Activated naive CD4-positive, alpha-beta T cell treated with anti-CD3 and anti-CD28 coated beads, Interleukin-2, amount 10 ng/mL, durations not matched to agents 7 days and 5 days (primary cell): ENCODE measurements at regions not wholly inside any gene's neighbourhood (a gene's known extent, or its start where the extent isn't known, plus 50 kb on each side); places are given as distances from the start of the nearest gene placed in this dataset.
"Not testable (repeated sequence)": the region's sequence is repeated elsewhere in the genome, so short reads cannot be mapped to it uniquely, and the experiment has no call there.

Experiments
- CTCF ChIA-PET: fragments of 350-600 bp; sonication (Branson Sonifier 250); formaldehyde crosslinking; loops from one replicate; lab custom pipeline; 2021; ENCODE audit warnings: antibody characterized with exemption; lab: Charles Lee
- DNase-seq: peaks from one replicate; pipeline ENCODE4 v3.0.0-alpha.2; 2020
- H3K27ac Mint-ChIP-seq: one replicate; pipeline ENCODE4 v1.8.0; 2021; ENCODE audit warnings: mild to moderate bottlenecking, moderate library complexity, mixed read lengths
- H3K27me3 Mint-ChIP-seq: one replicate; pipeline ENCODE4 v1.8.0; 2021; ENCODE audit warnings: mild to moderate bottlenecking, mixed read lengths
- H3K36me3 Mint-ChIP-seq: one replicate; pipeline ENCODE4 v1.8.0; 2021; ENCODE audit warnings: mixed read lengths
- H3K4me1 Mint-ChIP-seq: one replicate; pipeline ENCODE4 v1.8.0; 2021; ENCODE audit warnings: mixed read lengths
- H3K4me3 Mint-ChIP-seq: one replicate; pipeline ENCODE4 v1.8.0; 2021; ENCODE audit warnings: mild to moderate bottlenecking, moderate library complexity, mixed read lengths
- H3K9me3 Mint-ChIP-seq: one replicate; pipeline ENCODE4 v1.8.0; 2021; ENCODE audit warnings: mixed read lengths

DNA sequence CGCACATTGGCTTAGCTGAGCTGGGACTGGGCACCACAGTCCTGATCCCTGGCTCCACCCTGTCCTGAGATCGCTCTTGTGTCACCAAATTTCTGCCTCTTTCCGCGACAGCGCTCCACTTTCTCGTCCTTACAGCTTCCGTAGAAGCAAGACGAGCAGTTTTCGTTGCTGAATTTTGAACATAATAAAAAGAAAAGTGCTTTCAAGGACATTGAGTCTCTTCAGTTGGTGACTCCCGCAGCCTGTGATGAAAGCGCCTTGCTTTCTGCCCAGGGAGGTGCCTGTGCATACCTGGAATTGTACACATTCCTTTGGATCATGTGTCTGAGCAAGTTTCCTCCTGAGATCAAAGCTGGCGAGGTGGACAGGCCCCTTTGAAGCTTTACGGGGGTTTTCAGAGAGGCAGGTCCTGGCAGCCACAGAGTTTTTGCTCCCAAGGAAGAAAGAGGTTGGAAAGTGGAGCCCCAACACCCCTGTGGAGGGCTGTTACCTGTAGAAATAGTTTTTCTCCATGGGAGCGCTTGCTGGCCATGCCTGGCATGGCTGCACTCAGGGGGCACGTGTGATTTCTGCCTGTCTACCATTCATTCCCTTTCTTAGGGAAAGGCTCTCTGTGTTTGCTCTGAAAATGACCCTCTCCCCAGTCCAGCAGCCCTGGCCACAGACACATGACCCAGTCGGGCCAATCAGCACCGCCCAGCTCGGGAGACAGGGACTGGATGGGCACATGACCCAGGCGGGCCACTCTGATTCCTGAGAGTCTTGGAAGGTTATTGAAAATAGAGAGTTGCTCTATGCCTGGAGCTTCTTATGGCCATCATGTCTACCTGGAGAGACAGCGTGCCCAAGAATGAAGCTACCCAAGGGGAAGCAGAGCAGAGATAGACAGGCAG is 115.6 kb upstream of the OTOS start:
- Mint-ChIP-seq H3K27ac (no peak overlapping the region), H3K4me1 (no peaks in the 10 kb centered on the region), H3K9me3 (no peaks in the 10 kb centered on the region), H3K27me3 (peaks cover 3% of the 10 kb centered on the region), H3K36me3 (no peaks in the 10 kb centered on the region), H3K4me3 (no peak overlapping the region)
- CTCF ChIA-PET: no interaction called here
- DNase-seq: no peak

DNA sequence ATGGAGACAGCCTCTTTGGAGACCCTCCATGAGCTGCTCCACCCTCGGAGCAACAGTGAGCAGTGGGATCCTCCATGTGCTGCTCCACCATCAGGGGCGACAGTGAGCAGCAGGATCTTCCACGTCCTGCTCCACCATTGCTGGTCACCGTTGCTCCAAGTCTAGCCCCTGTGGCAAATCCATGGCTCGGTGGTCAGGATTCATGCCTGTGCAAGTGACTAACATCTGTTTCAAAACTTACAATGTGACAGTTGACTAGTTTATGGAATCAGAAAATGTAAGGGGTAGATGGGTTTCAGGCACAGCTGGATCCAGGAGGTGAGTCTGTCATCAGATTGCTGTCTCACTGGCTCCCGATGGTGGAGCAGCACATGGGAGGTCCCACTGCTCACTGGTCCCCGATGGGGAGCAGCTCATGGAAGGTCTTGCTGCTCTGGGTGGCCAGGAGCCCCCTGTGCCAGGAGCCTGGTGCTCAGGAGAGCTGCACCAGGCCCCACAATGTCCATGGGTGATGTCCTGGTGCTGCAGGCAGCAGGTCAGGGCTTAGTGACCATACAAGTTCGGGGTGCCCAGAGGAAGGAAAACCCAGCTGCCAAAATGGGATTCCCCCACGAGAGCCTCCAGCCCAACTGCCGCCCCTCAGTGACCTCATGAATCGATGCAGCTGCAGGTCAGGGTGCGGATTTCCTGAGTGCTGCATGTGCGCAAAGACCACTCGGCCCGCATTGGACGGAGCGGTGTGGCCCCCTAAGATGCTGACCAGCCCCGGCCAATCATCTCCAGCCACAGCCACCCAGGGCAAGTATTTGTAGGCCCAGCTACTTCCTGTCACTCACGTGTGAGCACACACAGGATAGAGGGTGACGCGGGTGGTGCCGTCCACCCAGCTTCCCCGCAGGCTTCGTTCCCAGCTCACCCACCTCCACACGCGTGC is 116.5 kb upstream of the OTOS start:
- CTCF ChIA-PET: no interaction called here
- H3K27me3 Mint-ChIP-seq: peaks cover 4% of the 10 kb centered on the region
- H3K27ac Mint-ChIP-seq: no peak overlapping the region
- no peaks in the 10 kb centered on the region for H3K4me1 Mint-ChIP-seq
- H3K9me3 Mint-ChIP-seq: peaks cover 2% of the 10 kb centered on the region
- no peak overlapping the region for H3K4me3 Mint-ChIP-seq
- H3K36me3 Mint-ChIP-seq: no peaks in the 10 kb centered on the region
- DNase-seq: no peak

DNA sequence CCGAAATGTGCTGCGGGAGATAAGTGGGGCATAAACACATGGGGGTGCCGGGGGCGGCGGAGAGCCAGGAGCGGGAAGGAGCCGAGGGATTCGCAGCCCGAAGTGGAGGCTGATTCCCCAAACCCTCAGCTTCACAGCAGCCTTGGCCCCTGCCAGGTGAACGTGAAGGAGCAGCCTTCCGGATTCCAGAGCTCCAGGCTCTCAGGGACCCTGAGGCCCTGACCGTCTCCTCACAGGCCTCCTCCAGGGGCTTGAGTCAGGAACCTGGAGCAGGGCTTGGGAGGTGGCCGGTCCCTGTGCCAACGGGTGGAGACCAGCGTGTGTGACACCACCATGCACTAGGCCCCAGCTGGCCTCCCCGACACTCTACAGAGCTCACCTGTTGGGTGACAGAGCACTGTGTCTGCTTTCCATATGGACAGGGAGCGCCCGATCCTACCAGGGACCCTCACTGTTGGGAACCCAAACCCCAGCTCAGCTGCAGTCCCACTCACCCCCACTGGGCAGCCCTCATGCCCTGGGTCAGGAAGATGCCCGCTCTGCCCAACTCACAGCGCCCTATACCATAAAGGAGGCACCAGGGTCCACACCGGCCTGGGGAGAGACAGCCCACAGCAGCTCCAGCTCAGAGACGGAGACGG is 117.6 kb upstream of the OTOS start:
- H3K9me3 Mint-ChIP-seq: peaks cover 10% of the 10 kb centered on the region
- CTCF ChIA-PET: no interaction called here
- DNase-seq: no peak
- H3K36me3 Mint-ChIP-seq: no peaks in the 10 kb centered on the region
- H3K4me1 Mint-ChIP-seq: no peaks in the 10 kb centered on the region
- H3K4me3 Mint-ChIP-seq: no peak overlapping the region
- peaks cover 4% of the 10 kb centered on the region for H3K27me3 Mint-ChIP-seq
- no peak overlapping the region for H3K27ac Mint-ChIP-seq

DNA sequence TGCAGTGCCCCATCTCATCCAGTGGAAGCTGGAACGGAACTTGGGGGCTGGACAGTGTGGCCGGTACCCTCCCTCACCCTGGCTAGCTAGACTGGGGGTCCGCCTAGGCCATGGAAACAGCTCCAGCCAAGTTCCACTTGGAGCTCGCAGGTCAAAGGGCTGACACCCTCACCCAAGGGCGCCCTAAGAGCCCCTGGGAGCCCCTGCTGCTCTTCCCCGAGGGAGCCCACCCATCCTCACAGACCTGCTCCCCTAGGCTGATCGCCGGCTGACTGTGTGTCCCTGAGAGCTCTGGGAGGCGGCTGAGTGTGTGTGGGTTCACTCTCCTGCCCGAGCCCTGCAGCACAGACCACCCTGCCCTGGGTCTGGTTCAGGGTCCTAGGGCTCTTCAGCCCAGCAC is 118.2 kb upstream of the OTOS start:
- Mint-ChIP-seq H3K4me1 (no peaks in the 10 kb centered on the region), H3K4me3 (no peak overlapping the region), H3K36me3 (no peaks in the 10 kb centered on the region), H3K27ac (no peak overlapping the region), H3K9me3 (peaks cover 15% of the 10 kb centered on the region), H3K27me3 (peaks cover 4% of the 10 kb centered on the region)
- no peak for DNase-seq
- CTCF ChIA-PET: no interaction called here

DNA sequence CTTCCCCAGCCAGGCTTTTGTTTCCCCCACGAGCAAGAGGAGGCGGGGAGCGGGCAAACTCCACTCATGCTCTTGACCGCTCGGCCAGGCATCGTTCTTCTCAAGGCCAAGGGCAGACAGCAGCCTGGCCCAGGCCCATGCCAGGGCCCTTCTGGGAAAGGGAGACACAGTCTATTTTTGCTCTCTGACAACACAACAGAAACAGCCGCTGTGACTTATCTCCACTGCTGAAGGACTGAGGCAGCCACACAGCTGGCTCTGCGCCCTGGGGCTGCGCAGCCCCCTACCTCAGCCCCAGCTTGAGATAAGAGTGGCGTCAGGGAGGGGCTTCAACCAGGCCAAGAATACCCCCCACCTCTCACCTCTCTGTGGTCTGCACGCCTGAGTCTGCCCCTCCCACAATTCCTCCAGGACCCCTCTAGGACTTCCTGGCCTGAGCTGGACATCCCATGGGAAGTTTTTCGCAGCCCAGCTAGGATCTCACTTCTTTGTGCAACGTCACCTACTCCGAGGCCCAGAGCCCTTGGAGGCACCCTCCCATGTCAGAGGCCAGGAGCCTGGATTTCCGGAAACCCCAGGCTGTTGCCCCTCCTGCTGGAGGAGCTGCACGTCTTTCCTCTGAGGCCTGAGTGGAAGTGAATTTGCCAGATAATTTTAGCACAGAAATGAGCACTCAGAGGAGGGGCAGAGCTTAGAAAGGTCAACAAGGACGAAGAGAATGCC is 118.9 kb upstream of the OTOS start:
- H3K27ac Mint-ChIP-seq: no peak overlapping the region
- H3K4me3 Mint-ChIP-seq: no peak overlapping the region
- no peaks in the 10 kb centered on the region for H3K36me3 Mint-ChIP-seq
- no peak for DNase-seq
- CTCF ChIA-PET: no interaction called here
- no peaks in the 10 kb centered on the region for H3K4me1 Mint-ChIP-seq
- H3K9me3 Mint-ChIP-seq: peaks cover 16% of the 10 kb centered on the region
- H3K27me3 Mint-ChIP-seq: peaks cover 4% of the 10 kb centered on the region

DNA sequence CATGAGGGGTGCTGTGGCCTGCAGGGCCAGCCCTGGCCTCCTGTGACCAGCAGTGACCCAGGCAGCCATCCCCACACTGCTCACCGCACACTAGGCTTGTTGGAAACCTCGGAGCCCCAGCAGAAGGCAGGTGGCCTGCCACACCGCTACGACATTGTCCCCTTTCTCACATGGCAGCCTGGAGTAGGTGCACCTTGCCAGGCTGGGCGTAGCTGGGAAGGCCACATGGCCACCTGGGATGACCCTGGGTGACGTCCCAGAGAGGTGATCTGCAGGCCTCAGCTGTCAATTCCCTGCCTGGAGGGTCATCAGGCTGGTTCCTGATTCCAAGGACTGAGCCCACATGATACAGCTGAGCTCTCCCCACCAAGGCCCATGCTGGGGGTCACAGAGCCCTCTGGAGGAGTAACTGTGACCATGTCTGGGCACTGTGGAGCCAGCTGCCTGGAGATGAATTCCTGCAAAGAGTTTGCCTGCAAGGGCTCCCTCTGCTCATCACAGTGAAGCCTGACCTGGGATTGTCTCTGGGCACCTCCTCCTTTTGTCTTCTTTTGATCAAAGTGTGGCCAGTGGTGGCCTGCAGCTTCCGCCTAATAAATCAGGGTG is 119.6 kb upstream of the OTOS start:
- no peak overlapping the region for H3K27ac Mint-ChIP-seq
- H3K27me3 Mint-ChIP-seq: peaks cover 4% of the 10 kb centered on the region
- no peaks in the 10 kb centered on the region for H3K4me1 Mint-ChIP-seq
- H3K36me3 Mint-ChIP-seq: no peaks in the 10 kb centered on the region
- no peak overlapping the region for H3K4me3 Mint-ChIP-seq
- no peak for DNase-seq
- CTCF ChIA-PET: no interaction called here
- peaks cover 16% of the 10 kb centered on the region for H3K9me3 Mint-ChIP-seq

DNA sequence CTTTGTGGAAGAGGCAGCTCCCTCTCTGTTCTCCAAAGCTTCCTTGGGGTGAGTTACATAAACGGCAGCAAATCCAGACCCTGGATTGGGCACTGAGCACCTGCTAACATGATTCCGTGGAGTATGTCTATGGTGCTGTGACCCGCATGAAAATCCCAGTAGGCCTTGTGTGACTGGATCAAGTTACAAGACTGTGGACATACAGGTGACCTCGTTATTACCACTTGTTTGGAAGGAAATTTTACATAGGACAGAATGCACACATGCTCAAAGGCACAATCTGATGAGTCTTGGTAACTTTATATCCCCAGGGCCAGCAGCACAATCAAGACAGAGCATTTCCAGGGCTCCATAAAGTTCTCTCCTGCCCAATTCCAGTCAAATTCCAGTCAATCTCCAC is 120.2 kb upstream of the OTOS start:
- no peak overlapping the region for H3K27ac Mint-ChIP-seq
- CTCF ChIA-PET: no interaction called here
- no peaks in the 10 kb centered on the region for H3K36me3 Mint-ChIP-seq
- H3K4me3 Mint-ChIP-seq: no peak overlapping the region
- H3K4me1 Mint-ChIP-seq: no peaks in the 10 kb centered on the region
- H3K27me3 Mint-ChIP-seq: peaks cover 4% of the 10 kb centered on the region
- DNase-seq: no peak
- H3K9me3 Mint-ChIP-seq: peaks cover 16% of the 10 kb centered on the region

DNA sequence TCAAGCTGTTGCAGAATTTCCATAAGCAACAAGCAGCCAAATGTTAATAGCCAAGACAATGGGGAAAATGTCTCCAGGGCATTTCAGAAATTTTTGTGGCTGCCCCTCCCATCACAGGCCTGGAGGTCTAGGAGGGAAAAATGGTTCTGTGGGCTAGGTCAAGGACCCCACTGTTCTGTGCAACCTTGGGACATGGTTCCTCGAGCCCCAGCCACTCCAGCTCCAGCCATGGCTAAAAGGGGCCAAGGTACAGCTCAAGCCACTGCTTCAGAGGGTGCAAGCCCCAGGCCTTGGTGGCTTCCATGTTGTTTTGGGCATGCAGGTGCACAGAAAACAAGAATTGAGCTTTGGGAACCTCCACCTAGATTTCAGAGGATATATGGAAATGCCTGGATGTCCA is 122.1 kb upstream of the OTOS start:
- peaks cover 16% of the 10 kb centered on the region for H3K9me3 Mint-ChIP-seq
- H3K4me3 Mint-ChIP-seq, H3K36me3 Mint-ChIP-seq, H3K4me1 Mint-ChIP-seq, CTCF ChIA-PET, DNase-seq, H3K27ac Mint-ChIP-seq: not testable (repeated sequence)
- peaks cover 12% of the 10 kb centered on the region for H3K27me3 Mint-ChIP-seq

DNA sequence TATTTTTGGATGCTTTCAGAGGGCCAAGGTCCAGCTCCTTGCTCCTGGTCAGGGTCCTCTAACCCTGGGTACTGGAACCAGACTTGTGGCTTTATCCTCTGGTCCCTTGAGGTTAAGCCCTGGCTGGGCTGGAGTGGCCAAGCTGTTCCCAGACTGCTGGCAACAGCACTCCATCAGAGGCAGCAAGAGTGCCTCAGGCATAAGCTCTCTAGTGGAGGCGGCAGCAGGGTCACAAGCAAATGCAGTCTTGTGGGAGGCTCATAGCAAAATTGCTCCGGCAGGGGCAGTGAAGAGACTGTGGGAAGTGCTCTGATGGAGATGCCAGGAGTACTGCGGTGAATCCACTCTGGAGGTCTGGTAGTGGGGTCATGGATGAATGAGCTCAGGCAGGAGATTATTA is 128.9 kb upstream of the OTOS start:
- CTCF ChIA-PET: no interaction called here
- no peaks in the 10 kb centered on the region for H3K4me1 Mint-ChIP-seq
- DNase-seq: no peak
- peaks cover 27% of the 10 kb centered on the region for H3K27me3 Mint-ChIP-seq
- H3K27ac Mint-ChIP-seq: no peak overlapping the region
- H3K9me3 Mint-ChIP-seq: peaks cover 6% of the 10 kb centered on the region
- H3K4me3 Mint-ChIP-seq: no peak overlapping the region
- no peaks in the 10 kb centered on the region for H3K36me3 Mint-ChIP-seq

DNA sequence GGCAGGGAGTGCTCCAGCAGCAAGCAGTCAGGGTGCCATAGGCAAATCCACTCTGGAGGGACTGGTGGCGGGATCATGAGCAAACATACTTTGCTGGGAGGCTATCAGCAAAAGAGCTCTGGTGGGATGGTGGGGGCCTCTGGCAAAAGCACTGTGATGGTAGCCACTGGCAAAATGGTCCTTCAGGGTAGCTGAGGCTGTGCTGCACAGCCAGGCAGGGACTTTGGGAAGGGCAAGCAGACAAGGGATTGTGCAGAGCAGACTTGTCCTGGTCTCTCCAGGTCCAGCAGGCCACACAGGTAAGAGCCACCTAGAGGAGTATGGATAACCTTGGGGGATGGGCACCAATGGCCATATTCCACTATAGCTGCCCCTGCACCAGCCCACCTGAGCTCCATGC is 129.4 kb upstream of the OTOS start:
- CTCF ChIA-PET: no interaction called here
- no peak overlapping the region for H3K27ac Mint-ChIP-seq
- peaks cover 6% of the 10 kb centered on the region for H3K9me3 Mint-ChIP-seq
- no peaks in the 10 kb centered on the region for H3K36me3 Mint-ChIP-seq
- no peaks in the 10 kb centered on the region for H3K4me1 Mint-ChIP-seq
- DNase-seq: peak; percentile 8
- no peak overlapping the region for H3K4me3 Mint-ChIP-seq
- peaks cover 29% of the 10 kb centered on the region for H3K27me3 Mint-ChIP-seq

DNA sequence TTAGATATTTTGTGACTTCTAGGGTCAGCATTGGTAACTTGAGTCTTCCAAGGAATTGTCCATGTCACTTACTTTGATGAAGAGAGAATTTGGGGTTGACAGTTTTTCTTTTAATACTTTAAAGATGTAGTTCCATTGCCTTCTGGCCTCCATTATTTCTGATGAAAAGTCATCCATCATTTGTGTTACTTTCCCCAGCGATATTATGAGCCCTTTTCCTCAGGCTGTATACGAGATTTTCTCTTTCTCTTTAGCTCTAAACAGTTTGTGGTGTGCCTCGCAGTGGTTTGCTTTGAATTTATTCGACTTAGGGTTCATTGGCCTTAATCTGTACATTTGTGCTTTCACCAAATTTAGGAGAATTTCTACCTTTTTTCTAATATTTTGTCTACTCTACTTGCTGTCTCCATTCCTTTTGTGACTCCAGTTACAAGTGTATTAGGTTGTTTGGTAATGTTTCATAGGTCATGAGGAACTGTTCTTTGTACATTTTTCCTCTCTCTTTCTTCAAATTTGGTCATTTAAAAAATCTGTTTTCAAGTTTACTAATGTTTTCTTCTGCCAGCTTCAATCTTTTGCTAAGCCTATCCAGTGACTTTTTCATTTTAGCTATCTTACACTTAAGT is 131.4 kb upstream of the OTOS start:
- Mint-ChIP-seq H3K36me3 (no peaks in the 10 kb centered on the region), H3K27ac (no peak overlapping the region), H3K27me3 (peaks cover 33% of the 10 kb centered on the region), H3K4me1 (no peaks in the 10 kb centered on the region), H3K9me3 (peaks cover 6% of the 10 kb centered on the region), H3K4me3 (no peak overlapping the region)
- DNase-seq: no peak
- CTCF ChIA-PET: no interaction called here

DNA sequence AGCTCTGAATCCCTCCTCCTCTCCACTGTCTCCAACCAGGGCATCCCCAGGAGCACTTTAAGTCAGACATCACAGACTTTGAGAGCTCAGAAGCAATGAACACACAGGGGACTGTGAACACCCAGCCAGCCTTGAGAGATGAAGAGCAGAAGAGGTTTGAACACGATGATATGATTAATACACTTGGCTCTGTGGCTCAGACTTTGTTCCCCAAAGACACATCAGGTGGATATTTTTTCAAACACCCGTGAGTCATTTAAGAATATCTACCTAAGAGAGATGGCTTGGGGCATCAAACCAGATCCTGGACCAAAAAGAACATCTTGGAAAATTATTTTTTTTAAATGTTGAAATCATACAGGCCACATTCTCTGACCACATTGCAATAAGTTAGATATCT is 134.9 kb upstream of the OTOS start:
- Mint-ChIP-seq H3K4me3 (no peak overlapping the region), H3K27ac (no peak overlapping the region), H3K4me1 (no peaks in the 10 kb centered on the region), H3K9me3 (peaks cover 6% of the 10 kb centered on the region), H3K27me3 (peaks cover 35% of the 10 kb centered on the region), H3K36me3 (no peaks in the 10 kb centered on the region)
- CTCF ChIA-PET: no interaction called here
- DNase-seq: no peak

DNA sequence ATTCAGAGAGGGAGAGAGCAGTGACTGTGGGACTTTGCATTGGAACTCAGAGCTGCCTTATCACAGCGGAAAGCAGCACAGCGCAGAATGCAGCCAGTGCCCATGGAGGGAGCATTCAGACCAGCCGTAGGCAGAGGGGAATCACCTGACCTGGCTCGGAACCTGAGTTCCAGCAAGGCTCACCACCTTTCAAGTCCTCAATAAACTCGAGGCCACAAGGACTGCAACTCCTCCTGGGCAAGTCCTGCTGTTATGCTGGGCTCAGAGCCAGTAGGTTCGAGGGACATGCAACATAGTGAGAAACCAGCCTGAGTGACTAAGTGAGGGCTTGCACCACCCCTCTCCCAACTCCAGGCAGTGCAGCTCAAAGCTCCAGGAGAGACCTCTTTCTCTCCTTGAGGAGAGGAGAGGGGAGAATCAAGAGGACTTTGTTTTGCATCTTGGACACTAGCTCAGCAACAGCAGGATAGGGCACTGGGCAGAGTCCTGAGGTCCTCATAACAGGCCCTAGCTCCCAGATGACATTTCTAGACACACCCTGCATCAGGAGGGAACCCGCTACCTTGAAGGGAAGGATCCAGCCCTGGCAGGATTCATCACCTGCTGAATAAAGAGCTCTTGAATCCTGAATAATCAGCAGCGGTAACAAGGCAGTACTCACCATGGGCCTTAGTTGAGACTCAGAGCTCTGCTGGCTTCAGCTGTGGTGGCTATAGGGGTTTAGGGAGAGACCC is 136.8 kb upstream of the OTOS start:
- CTCF ChIA-PET: no interaction called here
- H3K9me3 Mint-ChIP-seq: peaks cover under 1% of the 10 kb centered on the region
- H3K27me3 Mint-ChIP-seq: peaks cover 42% of the 10 kb centered on the region

More for the DNA sequence above, 136.8 kb upstream of the OTOS start:
- no peaks in the 10 kb centered on the region for H3K36me3 Mint-ChIP-seq
- no peak for DNase-seq
- H3K4me1 Mint-ChIP-seq: no peaks in the 10 kb centered on the region
- H3K4me3 Mint-ChIP-seq: no peak overlapping the region
- no peak overlapping the region for H3K27ac Mint-ChIP-seq
